ENCODE measurements at regions not wholly inside any gene's neighbourhood (a gene's known extent, or its start where the extent isn't known, plus 50 kb on each side); places are given as distances from the start of the nearest gene placed in this dataset.

- TF ChIP-seq CTCF (IDR thresholded peaks at IDR 0.05; ENCODE audit: poor library complexity, severe bottlenecking) (no peak), POLR2AphosphoS5 (IDR thresholded peaks at IDR 0.05) (no peak), SMC3 (conservative IDR thresholded peaks at IDR 0.05; ENCODE audit: poor library complexity) (no peak), TAF1 (IDR thresholded peaks at IDR 0.05; ENCODE audit: low read depth) (no peak)
- TF ChIP-seq, protein P1, sequence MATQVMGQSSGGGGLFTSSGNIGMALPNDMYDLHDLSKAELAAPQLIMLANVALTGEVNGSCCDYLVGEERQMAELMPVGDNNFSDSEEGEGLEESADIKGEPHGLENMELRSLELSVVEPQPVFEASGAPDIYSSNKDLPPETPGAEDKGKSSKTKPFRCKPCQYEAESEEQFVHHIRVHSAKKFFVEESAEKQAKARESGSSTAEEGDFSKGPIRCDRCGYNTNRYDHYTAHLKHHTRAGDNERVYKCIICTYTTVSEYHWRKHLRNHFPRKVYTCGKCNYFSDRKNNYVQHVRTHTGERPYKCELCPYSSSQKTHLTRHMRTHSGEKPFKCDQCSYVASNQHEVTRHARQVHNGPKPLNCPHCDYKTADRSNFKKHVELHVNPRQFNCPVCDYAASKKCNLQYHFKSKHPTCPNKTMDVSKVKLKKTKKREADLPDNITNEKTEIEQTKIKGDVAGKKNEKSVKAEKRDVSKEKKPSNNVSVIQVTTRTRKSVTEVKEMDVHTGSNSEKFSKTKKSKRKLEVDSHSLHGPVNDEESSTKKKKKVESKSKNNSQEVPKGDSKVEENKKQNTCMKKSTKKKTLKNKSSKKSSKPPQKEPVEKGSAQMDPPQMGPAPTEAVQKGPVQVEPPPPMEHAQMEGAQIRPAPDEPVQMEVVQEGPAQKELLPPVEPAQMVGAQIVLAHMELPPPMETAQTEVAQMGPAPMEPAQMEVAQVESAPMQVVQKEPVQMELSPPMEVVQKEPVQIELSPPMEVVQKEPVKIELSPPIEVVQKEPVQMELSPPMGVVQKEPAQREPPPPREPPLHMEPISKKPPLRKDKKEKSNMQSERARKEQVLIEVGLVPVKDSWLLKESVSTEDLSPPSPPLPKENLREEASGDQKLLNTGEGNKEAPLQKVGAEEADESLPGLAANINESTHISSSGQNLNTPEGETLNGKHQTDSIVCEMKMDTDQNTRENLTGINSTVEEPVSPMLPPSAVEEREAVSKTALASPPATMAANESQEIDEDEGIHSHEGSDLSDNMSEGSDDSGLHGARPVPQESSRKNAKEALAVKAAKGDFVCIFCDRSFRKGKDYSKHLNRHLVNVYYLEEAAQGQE (IDR thresholded peaks at IDR 0.05; ENCODE audit: borderline replicate concordance): no peak
Observed at GRCh38 chr10:121332829-121333765, 265.1 kb downstream of the FGFR2 start.
